GM12878 (cell line): ENCODE measurements at regions not wholly inside any gene's neighbourhood (a gene's known extent, or its start where the extent isn't known, plus 50 kb on each side); places are given as distances from the start of the nearest gene placed in this dataset.

ENCODE experiments used
- ATAC-seq: fragments of 200-7000 bp; cut with Tn5 transposase; 3 replicates; pipeline ENCODE4 v1.9.1; 2020; ENCODE audit warnings: mild to moderate bottlenecking, moderate library complexity
- BruUV-seq: library from RNA; stranded (reverse); fragments of 400-500 nt; replicated peaks from 2 replicates; lab custom pipeline; 2021; lab: Mats Ljungman, UMichigan
- CTCF ChIA-PET: fragments of 300-600 bp; sonication (Branson Sonifier 250); formaldehyde crosslinking; extraction: SDS; loops from one replicate; lab custom pipeline; 2021; ENCODE audit warnings: inconsistent platforms; lab: Yijun Ruan, JAX
- POLR2A ChIA-PET: fragments of 350-600 bp; formaldehyde crosslinking; extraction: SDS; loops from one replicate; lab custom pipeline; 2021; ENCODE audit warnings: inconsistent platforms; lab: Charles Lee
- RAD21 ChIA-PET: fragments of 300-600 bp; sonication (Branson Sonifier 250); formaldehyde crosslinking; loops from one replicate; lab custom pipeline; 2023; ENCODE audit warnings: antibody characterized with exemption; ENCODE audit not compliant: unreplicated experiment; lab: Charles Lee
- SMC1A ChIA-PET: fragments of 300-600 bp; sonication (Branson Sonifier 250); formaldehyde crosslinking; loops from one replicate; lab custom pipeline; 2023; ENCODE audit not compliant: unreplicated experiment, uncharacterized antibody; lab: Charles Lee
- DNase-seq: peaks from one replicate; pipeline ENCODE4 v3.0.0-alpha.2; 2011; ENCODE audit warnings: low read depth, low spot score
- FAIRE-seq: peaks from 3 replicates; lab custom pipeline; 2011; peaks lifted over from hg19 to GRCh38; lab: Jason Lieb, UNC
- H2AFZ ChIP-seq: 2 replicates; pipeline ENCODE4 v1.6.0; 2011; ENCODE audit warnings: low read depth, low read length, control low read depth; ENCODE audit not compliant: control insufficient read depth
- H3K27ac ChIP-seq: 2 replicates; pipeline ENCODE4 v1.5.1; 2011; ENCODE audit warnings: control low read depth; ENCODE audit not compliant: control insufficient read depth, insufficient read depth
- H3K27me3 ChIP-seq, 2 experiments: replicated peaks in 1 of 2; 2 replicates each; pipeline versions ENCODE4 v1.6.0 to v1.6.1; 2011; ENCODE audit warnings: low read length in 1 of 2; ENCODE audit not compliant: control insufficient read depth in 2 of 2, insufficient read depth in 2 of 2
- H3K36me3 ChIP-seq, 2 experiments: 2 replicates each; pipeline ENCODE4 v1.5.1; 2011; ENCODE audit warnings: low read length in 1 of 2; ENCODE audit not compliant: control insufficient read depth in 2 of 2, insufficient read depth in 2 of 2
- H3K4me1 ChIP-seq: 2 replicates; pipeline ENCODE4 v1.6.1; 2011; ENCODE audit warnings: mild to moderate bottlenecking, low read length, moderate library complexity, mixed read lengths; ENCODE audit not compliant: control insufficient read depth, insufficient read depth
- H3K4me2 ChIP-seq: 2 replicates; pipeline ENCODE4 v1.6.0; 2011; ENCODE audit warnings: control low read depth; ENCODE audit not compliant: control insufficient read depth, insufficient read depth
- H3K4me3 ChIP-seq: fragments of 200-600 bp; sonication (generic); 2 replicates; pipeline ENCODE4 v1.5.1; 2016
- H3K79me2 ChIP-seq: 2 replicates; pipeline ENCODE4 v1.6.0; 2011; ENCODE audit warnings: low read length; ENCODE audit not compliant: control insufficient read depth, insufficient read depth
- H3K9ac ChIP-seq: 2 replicates; pipeline ENCODE4 v1.8.0; 2011; ENCODE audit warnings: low read length, control low read depth, mixed read lengths; ENCODE audit not compliant: control insufficient read depth, insufficient read depth
- H3K9me3 ChIP-seq: replicated peaks from 3 replicates; pipeline ENCODE4 v1.5.1; 2011; ENCODE audit warnings: mild to moderate bottlenecking, low read length; ENCODE audit not compliant: control insufficient read depth, insufficient read depth
- H4K20me1 ChIP-seq: 2 replicates; pipeline ENCODE4 v1.6.0; 2011; ENCODE audit not compliant: control insufficient read depth, insufficient read depth
- BMI1 ChIP-seq: fragments of 450-650 bp; IDR thresholded peaks from 2 replicates; pipeline ENCODE4 v1.6.1; 2016; ENCODE audit warnings: mild to moderate bottlenecking, moderate library complexity, borderline replicate concordance
- CHD2 ChIP-seq: IDR thresholded peaks from 2 replicates; pipeline ENCODE4 v1.6.1; 2011; ENCODE audit warnings: low read depth, low read length, improper control_type of control experiment, borderline replicate concordance
- EGR1 ChIP-seq, 2 experiments: IDR thresholded peaks; 1 replicate in 1 of 2; 2 replicates in 1 of 2; pipeline ENCODE4 v1.6.1; 2011 to 2012; ENCODE audit warnings: low read depth in 2 of 2, low read length in 2 of 2, borderline replicate concordance in 1 of 2, mild to moderate bottlenecking in 1 of 2, moderate library complexity in 1 of 2
- JUNB ChIP-seq: IDR thresholded peaks from 2 replicates; pipeline ENCODE4 v1.6.1; 2016; ENCODE audit warnings: antibody characterized with exemption, mild to moderate bottlenecking
- MTA3 ChIP-seq: IDR thresholded peaks from 2 replicates; pipeline ENCODE4 v1.6.1; 2012; ENCODE audit warnings: low read length, inconsistent platforms, borderline replicate concordance
- MYC ChIP-seq: IDR thresholded peaks from 2 replicates; pipeline ENCODE4 v1.6.1; 2011; ENCODE audit warnings: mild to moderate bottlenecking, low read length, moderate library complexity, inconsistent platforms; ENCODE audit not compliant: insufficient read depth, insufficient replicate concordance, insufficient read length, severe bottlenecking
- RAD51 ChIP-seq: fragments of 450-650 bp; IDR thresholded peaks from 2 replicates; pipeline ENCODE4 v1.6.1; 2016; ENCODE audit warnings: moderate library complexity, mild to moderate bottlenecking, inconsistent platforms
- RB1 ChIP-seq: fragments of 450-650 bp; formaldehyde crosslinking; IDR thresholded peaks from 2 replicates; pipeline ENCODE4 v1.6.1; 2017; ENCODE audit warnings: mild to moderate bottlenecking, borderline replicate concordance
- SMAD5 ChIP-seq: IDR thresholded peaks from 2 replicates; pipeline ENCODE4 v1.6.1; 2016; ENCODE audit warnings: antibody characterized with exemption, low read depth
- SP1 ChIP-seq: IDR thresholded peaks from one replicate; pipeline ENCODE4 v1.6.1; 2011; ENCODE audit warnings: low read depth, low read length
- SREBF2 ChIP-seq: IDR thresholded peaks from 2 replicates; pipeline ENCODE4 v1.6.1; 2012; ENCODE audit warnings: mild to moderate bottlenecking, low read length
- ZNF217 ChIP-seq: fragments of 450-650 bp; IDR thresholded peaks from 2 replicates; pipeline ENCODE4 v1.6.1; 2017; ENCODE audit warnings: antibody characterized with exemption, mild to moderate bottlenecking
- ZNF274 ChIP-seq: IDR thresholded peaks from one replicate; pipeline ENCODE4 v1.8.0; 2011; ENCODE audit not compliant: insufficient read length, insufficient read depth
- WGBS: methylation state at CpG from one replicate; pipeline ENCODE4 v1.1.6; 2016; ENCODE audit warnings: low lambda C conversion rate; ENCODE audit not compliant: insufficient replicate concordance, insufficient coverage; ENCODE audit errors: missing lambda C conversion rate; 5-methylcytosine and 5-hydroxymethylcytosine counted together
- in situ Hi-C: fragments of 300-500 bp; cut with MboI; formaldehyde crosslinking; loops from 9 replicates; pipeline ENCODE4 v1.14.3; 2018; ENCODE audit warnings: mixed read lengths
- intact Hi-C: fragments of 100-400 bp; cut with micrococcal nuclease; formaldehyde crosslinking; loops from one replicate; pipeline ENCODE4 v1.14.2; 2022; ENCODE audit not compliant: unreplicated experiment
- TF ChIP-seq, protein P1 (sequence below): fragments of 450-650 bp; formaldehyde crosslinking; IDR thresholded peaks from 2 replicates; pipeline ENCODE4 v1.4.0; 2020; ENCODE audit warnings: mild to moderate bottlenecking, moderate library complexity
- TF ChIP-seq, protein P2 (sequence below): fragments of 450-650 bp; IDR thresholded peaks from 2 replicates; pipeline ENCODE4 v1.6.1; 2017; ENCODE audit warnings: mild to moderate bottlenecking, low read depth, inconsistent platforms; ENCODE audit not compliant: poor library complexity, severe bottlenecking
- TF ChIP-seq, protein P3 (sequence below): fragments of 450-650 bp; IDR thresholded peaks from 2 replicates; pipeline ENCODE4 v1.6.1; 2018; ENCODE audit warnings: mild to moderate bottlenecking, low read depth, moderate library complexity; ENCODE audit not compliant: partially characterized antibody

DNA sequence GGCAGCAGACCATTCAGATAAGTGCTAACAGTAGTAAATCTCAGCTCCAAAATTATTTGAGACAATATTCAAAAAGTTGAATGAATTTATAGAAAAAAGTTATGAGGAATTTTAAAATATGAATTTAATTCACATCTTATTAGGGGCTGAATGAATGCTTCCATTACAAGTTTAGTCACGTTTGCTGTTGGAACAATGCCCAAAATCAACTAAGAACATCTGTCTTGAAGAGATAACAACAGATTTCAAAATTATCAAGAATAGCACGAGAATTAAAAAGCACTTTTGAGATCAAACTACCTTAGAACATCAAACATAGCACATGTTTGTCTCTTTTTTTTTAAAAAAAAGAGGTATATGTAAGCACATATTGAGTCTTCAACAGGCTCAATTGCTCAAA is 115.4 kb upstream of the PPFIA2 start (continued):
- TF ChIP-seq, protein P1, sequence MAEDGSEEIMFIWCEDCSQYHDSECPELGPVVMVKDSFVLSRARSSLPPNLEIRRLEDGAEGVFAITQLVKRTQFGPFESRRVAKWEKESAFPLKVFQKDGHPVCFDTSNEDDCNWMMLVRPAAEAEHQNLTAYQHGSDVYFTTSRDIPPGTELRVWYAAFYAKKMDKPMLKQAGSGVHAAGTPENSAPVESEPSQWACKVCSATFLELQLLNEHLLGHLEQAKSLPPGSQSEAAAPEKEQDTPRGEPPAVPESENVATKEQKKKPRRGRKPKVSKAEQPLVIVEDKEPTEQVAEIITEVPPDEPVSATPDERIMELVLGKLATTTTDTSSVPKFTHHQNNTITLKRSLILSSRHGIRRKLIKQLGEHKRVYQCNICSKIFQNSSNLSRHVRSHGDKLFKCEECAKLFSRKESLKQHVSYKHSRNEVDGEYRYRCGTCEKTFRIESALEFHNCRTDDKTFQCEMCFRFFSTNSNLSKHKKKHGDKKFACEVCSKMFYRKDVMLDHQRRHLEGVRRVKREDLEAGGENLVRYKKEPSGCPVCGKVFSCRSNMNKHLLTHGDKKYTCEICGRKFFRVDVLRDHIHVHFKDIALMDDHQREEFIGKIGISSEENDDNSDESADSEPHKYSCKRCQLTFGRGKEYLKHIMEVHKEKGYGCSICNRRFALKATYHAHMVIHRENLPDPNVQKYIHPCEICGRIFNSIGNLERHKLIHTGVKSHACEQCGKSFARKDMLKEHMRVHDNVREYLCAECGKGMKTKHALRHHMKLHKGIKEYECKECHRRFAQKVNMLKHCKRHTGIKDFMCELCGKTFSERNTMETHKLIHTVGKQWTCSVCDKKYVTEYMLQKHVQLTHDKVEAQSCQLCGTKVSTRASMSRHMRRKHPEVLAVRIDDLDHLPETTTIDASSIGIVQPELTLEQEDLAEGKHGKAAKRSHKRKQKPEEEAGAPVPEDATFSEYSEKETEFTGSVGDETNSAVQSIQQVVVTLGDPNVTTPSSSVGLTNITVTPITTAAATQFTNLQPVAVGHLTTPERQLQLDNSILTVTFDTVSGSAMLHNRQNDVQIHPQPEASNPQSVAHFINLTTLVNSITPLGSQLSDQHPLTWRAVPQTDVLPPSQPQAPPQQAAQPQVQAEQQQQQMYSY (CRISPR knock-in tag), result no peak
- TF ChIP-seq RB1 (no peak), ZNF274 (no peak)

DNA sequence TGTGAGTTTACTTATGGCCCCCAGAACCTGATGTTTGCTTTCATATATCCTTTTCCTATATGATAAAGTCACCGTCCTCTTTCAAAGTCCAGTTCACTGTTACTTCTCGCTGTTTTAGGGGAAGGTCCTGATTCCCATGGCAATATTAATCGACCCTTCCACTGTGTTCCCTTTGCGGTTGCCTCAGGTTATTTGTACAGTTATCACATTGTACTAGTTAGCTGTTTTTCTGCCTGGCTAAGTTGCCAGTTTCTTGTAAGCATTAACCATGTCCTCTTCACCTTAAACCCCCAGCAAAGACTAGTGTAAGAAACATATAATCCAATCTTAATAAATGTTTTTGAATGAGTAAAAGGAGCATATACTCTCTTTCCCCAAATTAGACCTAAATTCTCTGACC is 115.0 kb upstream of the PPFIA2 start:
- Histone ChIP-seq H3K36me3 (no peaks in the 10 kb centered on the region), H3K27ac (no peak overlapping the region), H3K27me3 (no peaks in the 10 kb centered on the region), H3K79me2 (no peaks in the 10 kb centered on the region), H3K4me2 (no peak overlapping the region), H3K4me3 (no peak overlapping the region), H3K9ac (no peak overlapping the region), H2AFZ (no peak overlapping the region), H3K9me3 (no peaks in the 10 kb centered on the region), H3K4me1 (no peaks in the 10 kb centered on the region), H4K20me1 (no peaks in the 10 kb centered on the region)
- WGBS, result 27% methylated on average over 4 of the region's 4 CpGs
- no TSS peak for BruUV-seq
- ChIA-PET POLR2A (no interaction called here), SMC1A (interaction anchor here (1.0 kb wide), 1 partner anchor 9 kb away, joined by 3 read pairs; no protein-coding TSS in a partner anchor), CTCF (interaction anchor here (1.3 to 1.5 kb wide), 2 partner anchors 9 to 11 kb away, joined by 3 to 7 read pairs; no protein-coding TSS in a partner anchor), RAD21 (interaction anchor here (0.9 kb wide), 1 partner anchor 11 kb away, joined by 4 read pairs; no protein-coding TSS in a partner anchor)
- no peak for FAIRE-seq
- TF ChIP-seq SREBF2 (no peak), ZNF217 (no peak), EGR1 (IDR thresholded peaks at IDR 0.05; ENCODE audit: borderline replicate concordance in 1 of 2, low read depth in 2 of 2, low read length in 2 of 2) (no peak), MTA3 (no peak), JUNB (no peak), BMI1 (no peak), SMAD5 (no peak), RAD51 (no peak), CHD2 (no peak), MYC (no peak), SP1 (no peak)
- TF ChIP-seq, protein P2, sequence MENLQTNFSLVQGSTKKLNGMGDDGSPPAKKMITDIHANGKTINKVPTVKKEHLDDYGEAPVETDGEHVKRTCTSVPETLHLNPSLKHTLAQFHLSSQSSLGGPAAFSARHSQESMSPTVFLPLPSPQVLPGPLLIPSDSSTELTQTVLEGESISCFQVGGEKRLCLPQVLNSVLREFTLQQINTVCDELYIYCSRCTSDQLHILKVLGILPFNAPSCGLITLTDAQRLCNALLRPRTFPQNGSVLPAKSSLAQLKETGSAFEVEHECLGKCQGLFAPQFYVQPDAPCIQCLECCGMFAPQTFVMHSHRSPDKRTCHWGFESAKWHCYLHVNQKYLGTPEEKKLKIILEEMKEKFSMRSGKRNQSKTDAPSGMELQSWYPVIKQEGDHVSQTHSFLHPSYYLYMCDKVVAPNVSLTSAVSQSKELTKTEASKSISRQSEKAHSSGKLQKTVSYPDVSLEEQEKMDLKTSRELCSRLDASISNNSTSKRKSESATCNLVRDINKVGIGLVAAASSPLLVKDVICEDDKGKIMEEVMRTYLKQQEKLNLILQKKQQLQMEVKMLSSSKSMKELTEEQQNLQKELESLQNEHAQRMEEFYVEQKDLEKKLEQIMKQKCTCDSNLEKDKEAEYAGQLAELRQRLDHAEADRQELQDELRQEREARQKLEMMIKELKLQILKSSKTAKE, result no peak
- TF ChIP-seq, protein P3, sequence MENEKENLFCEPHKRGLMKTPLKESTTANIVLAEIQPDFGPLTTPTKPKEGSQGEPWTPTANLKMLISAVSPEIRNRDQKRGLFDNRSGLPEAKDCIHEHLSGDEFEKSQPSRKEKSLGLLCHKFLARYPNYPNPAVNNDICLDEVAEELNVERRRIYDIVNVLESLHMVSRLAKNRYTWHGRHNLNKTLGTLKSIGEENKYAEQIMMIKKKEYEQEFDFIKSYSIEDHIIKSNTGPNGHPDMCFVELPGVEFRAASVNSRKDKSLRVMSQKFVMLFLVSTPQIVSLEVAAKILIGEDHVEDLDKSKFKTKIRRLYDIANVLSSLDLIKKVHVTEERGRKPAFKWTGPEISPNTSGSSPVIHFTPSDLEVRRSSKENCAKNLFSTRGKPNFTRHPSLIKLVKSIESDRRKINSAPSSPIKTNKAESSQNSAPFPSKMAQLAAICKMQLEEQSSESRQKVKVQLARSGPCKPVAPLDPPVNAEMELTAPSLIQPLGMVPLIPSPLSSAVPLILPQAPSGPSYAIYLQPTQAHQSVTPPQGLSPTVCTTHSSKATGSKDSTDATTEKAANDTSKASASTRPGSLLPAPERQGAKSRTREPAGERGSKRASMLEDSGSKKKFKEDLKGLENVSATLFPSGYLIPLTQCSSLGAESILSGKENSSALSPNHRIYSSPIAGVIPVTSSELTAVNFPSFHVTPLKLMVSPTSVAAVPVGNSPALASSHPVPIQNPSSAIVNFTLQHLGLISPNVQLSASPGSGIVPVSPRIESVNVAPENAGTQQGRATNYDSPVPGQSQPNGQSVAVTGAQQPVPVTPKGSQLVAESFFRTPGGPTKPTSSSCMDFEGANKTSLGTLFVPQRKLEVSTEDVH, result no peak
- intact Hi-C loops (no loop called here), in situ Hi-C loops (no loop called here)
- ATAC-seq, result no peak
- no peak for DNase-seq
